ENCODE measurements at regions not wholly inside any gene's neighbourhood (a gene's known extent, or its start where the extent isn't known, plus 50 kb on each side); places are given as distances from the start of the nearest gene placed in this dataset.

DNA sequence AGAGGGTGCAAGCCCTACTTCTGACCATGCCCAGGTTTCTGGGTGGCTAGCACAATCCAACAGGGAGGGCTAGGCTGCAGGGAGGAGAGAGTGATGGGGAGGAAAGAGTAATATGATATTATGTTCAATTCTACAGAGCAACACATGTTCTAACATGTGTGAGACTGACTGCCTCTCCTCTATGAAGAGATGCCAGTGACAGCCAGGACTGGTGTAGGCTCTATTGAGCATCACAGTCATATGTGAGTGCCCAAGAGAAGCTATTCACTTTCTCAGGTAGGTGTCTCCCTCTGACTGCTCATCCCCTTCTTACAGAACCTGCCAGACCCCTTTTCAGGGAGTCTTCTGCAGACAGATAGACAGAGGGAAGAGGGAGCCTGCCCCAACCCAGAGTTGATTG is 446.1 kb downstream of the SIPA1L2 start:
- H3K79me1 ChIP-seq (ENCODE audit: low read depth, low read length), result no peaks in the 10 kb centered on the region; the same call in 1 of the 2 replicates
- FAIRE-seq (no peak), DNase-seq (ENCODE audit: low read depth in 1 of 2, low spot score in 2 of 2) (no peak)
- H3K56ac ChIP-seq (replicated peaks; ENCODE audit: insufficient read length, low read depth, low read length), result no peak overlapping the region
- no peak overlapping the region for H4K8ac ChIP-seq (ENCODE audit: extremely low read depth, insufficient read depth, low read length)
- H4K5ac ChIP-seq (ENCODE audit: insufficient read length, low read depth, low read length), result no peak overlapping the region
- CTCF ChIA-PET (ENCODE audit: partially characterized antibody), result interaction anchor here (1.0 to 1.9 kb wide), 2 partner anchors 24 to 125 kb away, joined by 3 to 5 read pairs; no protein-coding TSS in a partner anchor
- H3K4me3 ChIP-seq (ENCODE audit: extremely low read depth in 1 of 4, insufficient read depth in 2 of 4, low read depth in 3 of 4, low read length in 4 of 4), result no peak overlapping the region
- H2BK120ac ChIP-seq (replicated peaks; ENCODE audit: low read depth, low read length), result no peak overlapping the region
- H3K27me3 ChIP-seq (replicated peaks in 1 of 4; ENCODE audit: control insufficient read depth in 3 of 4, extremely low read depth in 1 of 4, insufficient read depth in 3 of 4, low read length in 3 of 4), result no peaks in the 10 kb centered on the region; a peak in 1 of 7 replicates
- H2BK12ac ChIP-seq (ENCODE audit: low read depth, low read length), result no peak overlapping the region
- H3K14ac ChIP-seq (ENCODE audit: insufficient read length), result no peak overlapping the region
- no peak overlapping the region for H2BK5ac ChIP-seq (ENCODE audit: low read depth, low read length)
- POLR2A ChIA-PET (ENCODE audit: partially characterized antibody), result interaction anchor here (0.9 to 1.4 kb wide), 2 partner anchors 8 to 13 kb away, joined by 3 to 4 read pairs; no protein-coding TSS in a partner anchor
- no peak overlapping the region for H2BK15ac ChIP-seq (ENCODE audit: low read length)
- H3K4ac ChIP-seq (replicated peaks; ENCODE audit: insufficient read length, low read depth, low read length), result no peak overlapping the region
- no peak overlapping the region for H3K23ac ChIP-seq (ENCODE audit: insufficient read length)
- H3K9me3 ChIP-seq (ENCODE audit: insufficient read depth in 2 of 2, low read depth in 1 of 2, low read length in 1 of 2), result no peaks in the 10 kb centered on the region
- H3K4me2 ChIP-seq (ENCODE audit: insufficient read depth in 1 of 2, low read depth in 2 of 2, low read length in 2 of 2), result no peak overlapping the region
- peaks cover 3 to 12% (median 8%) of the 10 kb centered on the region in 4 experiments; a peak in 6 of 8 replicates for H3K36me3 ChIP-seq (ENCODE audit: control insufficient read depth in 2 of 4, insufficient read depth in 4 of 4, low read length in 3 of 4)
- no peak for TF ChIP-seq CTBP2 (IDR thresholded peaks at IDR 0.05; ENCODE audit: borderline replicate concordance, insufficient read depth, insufficient read length, low read length)
- TF ChIP-seq RAD21 (IDR thresholded peaks at IDR 0.05 in 1 of 2, conservative IDR thresholded peaks at IDR 0.05 in 1 of 2; ENCODE audit: low read depth in 2 of 2, low read length in 2 of 2), result peak; percentile 14 to 41; a peak in 3 of 4 replicates
- TF ChIP-seq BACH1 (IDR thresholded peaks at IDR 0.05; ENCODE audit: low read length), result no peak
- H3K27ac ChIP-seq (ENCODE audit: low read depth, low read length), result no peak overlapping the region
- H3K79me2 ChIP-seq (ENCODE audit: control insufficient read depth in 1 of 2, insufficient read depth in 2 of 2, low read length in 2 of 2), result no peaks in the 10 kb centered on the region
- peaks cover 0 to 8% (median 3%) of the 10 kb centered on the region in 4 experiments; a peak in 4 of 7 replicates for H3K4me1 ChIP-seq (replicated peaks in 1 of 4; ENCODE audit: control insufficient read depth in 3 of 4, insufficient read depth in 4 of 4, low read length in 3 of 4)
- H2AK5ac ChIP-seq (ENCODE audit: low read depth, low read length), result no peak overlapping the region
- H3K18ac ChIP-seq (ENCODE audit: extremely low read depth, low read length), result no peak overlapping the region
- H3K9ac ChIP-seq (replicated peaks in 1 of 4; ENCODE audit: extremely low read depth in 1 of 4, low read depth in 3 of 4, low read length in 3 of 4), result no peak overlapping the region
- H4K91ac ChIP-seq (replicated peaks; ENCODE audit: insufficient read length, low read length), result no peak overlapping the region
- no peaks in the 10 kb centered on the region for H3K23me2 ChIP-seq (ENCODE audit: low read depth, low read length)
- no peak overlapping the region for H2AFZ ChIP-seq (ENCODE audit: low read length)
- H4K20me1 ChIP-seq (replicated peaks in 1 of 2; ENCODE audit: control insufficient read depth in 1 of 2, insufficient read depth in 2 of 2, low read length in 2 of 2), result peaks cover 0 to 8% of the 10 kb centered on the region in 2 experiments
- no peak overlapping the region for H2BK20ac ChIP-seq (ENCODE audit: low read length)

Data from H1 (cell line).